ENCODE measurements at regions not wholly inside any gene's neighbourhood (a gene's known extent, or its start where the extent isn't known, plus 50 kb on each side); places are given as distances from the start of the nearest gene placed in this dataset.
A peak's percentile ranks its signal among the peaks of the same experiment; 100 is the strongest.

- H3K36me3 ChIP-seq: no peaks in the 10 kb centered on the region
- H3K27ac ChIP-seq: no peak overlapping the region
- no peaks in the 10 kb centered on the region for H3K9me3 ChIP-seq
- peaks cover 8 to 35% (median 15%) of the 10 kb centered on the region in 4 donors for H3K4me1 ChIP-seq
- intact Hi-C loops (cut with DNase I; ENCODE audit: low total_unique reads) (loop anchor here (10.0 kb wide), 1 partner anchor 298 kb away; the partner anchor contains the start of gene FGFR2), in situ Hi-C loops (cut with MboI; ENCODE audit: low pct_ligation_motif_present in 1 of 4, low pct_unique_long_range_greater_than_20kb in 1 of 4, low sequenced_read_pairs in 3 of 4) (no loop called here)
- WGBS, 2 donors (ENCODE audit: low coverage in 1 of 2): 80% methylated on average over 1 to 2 of the region's 2 CpGs
- no peak for DNase-seq
- no peak for TF ChIP-seq CTCF (IDR thresholded peaks at IDR 0.05)
- H3K4me3 ChIP-seq: no peak overlapping the region
- no peaks in the 10 kb centered on the region for H3K27me3 ChIP-seq
These were observed 301.2 kb downstream of the FGFR2 start for GRCh38 chr10:121296881-121297585.

GRCh38 chr10:121300723-121301122, 297.5 kb downstream of the FGFR2 start:
- intact Hi-C loops (cut with DNase I; ENCODE audit: low total_unique reads): no loop called here
- WGBS, 2 donors (ENCODE audit: low coverage in 1 of 2): 69 to 79% methylated on average over 6 of the region's 6 CpGs
- Histone ChIP-seq H3K27ac (no peak overlapping the region), H3K4me3 (no peak overlapping the region), H3K27me3 (no peaks in the 10 kb centered on the region), H3K4me1 (peaks cover 0 to 7% (median 2%) of the 10 kb centered on the region in 4 donors), H3K9me3 (no peaks in the 10 kb centered on the region), H3K36me3 (no peaks in the 10 kb centered on the region)
- in situ Hi-C loops (cut with MboI; ENCODE audit: low pct_ligation_motif_present in 1 of 4, low pct_unique_long_range_greater_than_20kb in 1 of 4, low sequenced_read_pairs in 3 of 4): no loop called here
- no peak for DNase-seq
- TF ChIP-seq POLR2A (IDR thresholded peaks at IDR 0.05) (no peak), POLR2AphosphoS5 (IDR thresholded peaks at IDR 0.05) (no peak), CTCF (IDR thresholded peaks at IDR 0.05) (no peak), EP300 (IDR thresholded peaks at IDR 0.05; ENCODE audit: low read depth) (no peak)

- Histone ChIP-seq H3K36me3 (no peaks in the 10 kb centered on the region), H3K4me1 (peaks cover 0 to 3% (median 0%) of the 10 kb centered on the region in 4 donors), H3K27ac (peak overlapping the region in 2 of 4 donors; percentile 7 to 57), H3K9me3 (no peaks in the 10 kb centered on the region), H3K27me3 (no peaks in the 10 kb centered on the region), H3K4me3 (no peak overlapping the region)
- DNase-seq: no peak
- WGBS, 2 donors (ENCODE audit: low coverage in 1 of 2): 57 to 66% methylated on average over 4 to 7 of the region's 7 CpGs
- in situ Hi-C loops (cut with MboI; ENCODE audit: low pct_ligation_motif_present in 1 of 4, low pct_unique_long_range_greater_than_20kb in 1 of 4, low sequenced_read_pairs in 3 of 4): no loop called here
- no peak for TF ChIP-seq POLR2AphosphoS5 (IDR thresholded peaks at IDR 0.05)
- no peak for TF ChIP-seq POLR2A (IDR thresholded peaks at IDR 0.05)
- TF ChIP-seq EP300 (IDR thresholded peaks at IDR 0.05; ENCODE audit: low read depth): no peak
- no peak for TF ChIP-seq CTCF (IDR thresholded peaks at IDR 0.05)
- intact Hi-C loops (cut with DNase I; ENCODE audit: low total_unique reads): no loop called here
These were observed 295.6 kb downstream of the FGFR2 start for GRCh38 chr10:121302541-121303180.

- Histone ChIP-seq H3K4me3 (no peak overlapping the region), H3K27ac (peak overlapping the region in 1 of 4 donors; percentile 57), H3K9me3 (no peaks in the 10 kb centered on the region), H3K27me3 (no peaks in the 10 kb centered on the region), H3K36me3 (no peaks in the 10 kb centered on the region), H3K4me1 (peaks cover 0 to 3% (median 0%) of the 10 kb centered on the region in 4 donors)
- in situ Hi-C loops (cut with MboI; ENCODE audit: low pct_ligation_motif_present in 1 of 4, low pct_unique_long_range_greater_than_20kb in 1 of 4, low sequenced_read_pairs in 3 of 4) (no loop called here), intact Hi-C loops (cut with DNase I; ENCODE audit: low total_unique reads) (no loop called here)
- TF ChIP-seq EP300 (IDR thresholded peaks at IDR 0.05; ENCODE audit: low read depth) (no peak), POLR2A (IDR thresholded peaks at IDR 0.05) (no peak), POLR2AphosphoS5 (IDR thresholded peaks at IDR 0.05) (no peak), CTCF (IDR thresholded peaks at IDR 0.05) (no peak)
- 72 to 77% methylated on average over 5 to 10 of the region's 10 CpGs for WGBS, 2 donors (ENCODE audit: low coverage in 1 of 2)
- DNase-seq: no peak
These were observed 294.9 kb downstream of the FGFR2 start for GRCh38 chr10:121303287-121303890.
